Coronary artery (tissue), 2 donors: ENCODE measurements at regions not wholly inside any gene's neighbourhood (a gene's known extent, or its start where the extent isn't known, plus 50 kb on each side); places are given as distances from the start of the nearest gene placed in this dataset.

Experiments used
- DNase-seq: peaks from one replicate; pipeline ENCODE4 v3.0.0-alpha.2; 2017; ENCODE audit warnings: low spot score
- H3K27ac ChIP-seq, 2 donors: fragments of 200-600 bp; sonication (generic); one replicate each; pipeline ENCODE4 v1.5.1; 2016 to 2019
- H3K4me3 ChIP-seq: fragments of 200-600 bp; sonication (generic); 2 replicates; pipeline ENCODE4 v1.5.1; 2016; ENCODE audit warnings: mild to moderate bottlenecking, moderate library complexity
- CTCF ChIP-seq: fragments of 200-600 bp; sonication (generic); IDR thresholded peaks from one replicate; pipeline ENCODE4 v1.5.1; 2019; ENCODE audit warnings: antibody characterized with exemption

DNA sequence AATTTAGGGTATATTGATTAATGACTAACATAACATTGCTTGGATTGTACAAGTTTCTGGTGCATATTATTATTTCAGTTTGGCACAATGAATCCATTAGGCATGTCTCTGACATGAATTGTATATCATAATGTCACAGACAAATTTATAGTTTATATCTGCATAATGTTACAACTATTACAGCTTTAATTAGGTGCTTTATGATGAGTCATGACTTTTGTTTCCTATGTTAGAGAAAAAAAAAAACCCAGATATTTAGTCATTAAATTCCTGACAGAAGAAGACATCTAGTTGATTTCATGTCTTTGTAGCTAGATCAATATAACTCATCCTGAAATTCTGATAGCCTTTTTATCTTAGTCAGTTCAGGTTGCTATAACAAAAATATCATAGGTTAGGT lies 385.7 kb upstream of the EPHA5 start:
- no peak for DNase-seq
- Histone ChIP-seq H3K4me3 (no peak overlapping the region), H3K27ac (no peak overlapping the region)
- no peak for TF ChIP-seq CTCF

- TF ChIP-seq CTCF, result no peak
- DNase-seq, result no peak
- H3K27ac ChIP-seq, result no peak overlapping the region
- no peak overlapping the region for H3K4me3 ChIP-seq
Observed at GRCh38 chr4:66052426-66052825, 382.1 kb upstream of the EPHA5 start.

DNA sequence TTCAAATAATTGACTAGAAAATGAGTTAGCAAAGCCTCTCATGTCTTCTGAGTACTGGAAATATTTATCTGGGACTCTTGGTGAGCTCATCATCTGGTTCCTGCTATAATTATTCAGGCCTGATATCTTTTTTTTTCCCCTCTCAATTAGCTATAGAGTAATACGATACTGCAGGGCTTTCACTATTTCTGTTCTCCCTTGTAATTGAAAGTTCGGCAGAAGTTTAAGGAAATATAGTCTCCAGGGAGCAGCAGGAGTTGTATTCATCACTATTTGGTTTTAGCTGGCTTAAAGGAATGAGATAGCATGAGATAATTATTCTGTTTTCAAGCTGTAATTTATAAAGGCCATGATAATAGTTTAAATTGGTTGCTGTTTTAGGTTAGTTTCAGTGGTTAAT lies 378.6 kb upstream of the EPHA5 start:
- no peak for DNase-seq
- Histone ChIP-seq H3K27ac (no peak overlapping the region), H3K4me3 (no peak overlapping the region)
- TF ChIP-seq CTCF, result no peak

GRCh38 chr4:66045913-66046312 lies 375.6 kb upstream of the EPHA5 start:
- Histone ChIP-seq H3K4me3 (no peak overlapping the region), H3K27ac (no peak overlapping the region)
- no peak for DNase-seq
- TF ChIP-seq CTCF, result no peak

DNA sequence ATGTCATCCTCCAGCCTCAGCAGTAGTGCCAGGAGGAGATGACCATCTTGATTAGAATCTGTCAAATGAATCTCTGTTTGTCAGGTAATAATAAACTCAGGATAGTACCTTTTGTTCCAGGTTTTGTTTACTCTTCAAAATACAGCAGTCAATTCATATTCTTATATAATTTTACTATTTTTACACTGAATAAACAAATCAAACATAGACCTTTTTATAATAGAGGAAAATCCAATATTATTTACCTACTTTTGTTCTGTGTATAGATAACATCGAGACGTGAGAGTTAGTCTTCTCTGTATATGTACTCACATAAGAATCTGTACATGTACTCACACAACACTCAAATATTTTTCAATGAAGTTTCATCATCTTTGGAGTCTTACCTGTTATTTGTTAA lies 365.4 kb upstream of the EPHA5 start:
- TF ChIP-seq CTCF, result no peak
- Histone ChIP-seq H3K27ac (no peak overlapping the region), H3K4me3 (no peak overlapping the region)
- DNase-seq, result no peak

DNA sequence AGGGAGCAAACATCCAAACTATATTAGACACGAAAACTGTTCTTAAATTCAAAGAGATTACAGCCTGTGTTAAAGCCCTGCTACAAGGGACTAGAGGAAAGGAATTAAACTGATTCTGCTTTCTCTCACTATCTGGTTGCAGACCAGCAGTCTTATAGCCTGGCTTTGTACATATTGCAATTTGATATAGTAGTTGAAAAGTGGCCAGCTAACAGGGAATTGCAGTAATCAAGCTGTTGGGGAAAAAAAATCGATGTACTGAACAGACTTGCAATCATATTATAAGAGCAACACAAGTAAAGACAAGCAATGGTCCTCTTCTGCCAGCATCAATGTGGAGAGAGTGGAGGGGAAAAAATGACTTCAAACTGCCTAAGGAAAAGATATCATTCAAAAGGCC lies 364.4 kb upstream of the EPHA5 start:
- Histone ChIP-seq H3K27ac (no peak overlapping the region), H3K4me3 (no peak overlapping the region)
- no peak for DNase-seq
- TF ChIP-seq CTCF, result no peak

DNA sequence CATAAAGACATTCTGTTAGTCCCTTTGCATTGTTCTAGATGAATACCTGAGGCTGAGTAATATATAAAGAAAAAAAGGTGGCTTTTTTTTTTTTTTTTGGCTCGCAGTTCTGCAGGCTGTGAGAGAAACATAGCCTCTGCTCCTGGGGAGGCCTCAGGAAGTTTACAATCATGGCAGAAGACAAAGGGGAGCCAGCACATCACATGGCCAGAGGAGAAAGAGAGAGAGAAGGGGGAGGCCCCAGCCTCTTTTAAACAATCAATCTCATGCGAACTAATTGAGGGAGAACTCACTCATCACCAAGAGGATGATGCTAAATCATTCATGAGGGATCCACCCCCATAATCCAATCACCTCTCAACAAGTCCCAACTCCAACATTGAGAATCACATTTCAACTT lies 364.0 kb upstream of the EPHA5 start:
- Histone ChIP-seq H3K4me3 (no peak overlapping the region), H3K27ac (no peak overlapping the region)
- DNase-seq, result no peak
- no peak for TF ChIP-seq CTCF
